ENCODE measurements at regions not wholly inside any gene's neighbourhood (a gene's known extent, or its start where the extent isn't known, plus 50 kb on each side); places are given as distances from the start of the nearest gene placed in this dataset.

- no peak overlapping the region for H3K4me3 ChIP-seq (ENCODE audit: low read length)
- no peaks in the 10 kb centered on the region for H3F3A ChIP-seq (ENCODE audit: low read length, unreplicated experiment)
- no peak overlapping the region for H3K9ac ChIP-seq (ENCODE audit: low read length)
- no peaks in the 10 kb centered on the region for H3K9me3 ChIP-seq (ENCODE audit: low read length)
- H3K9me2 ChIP-seq (replicated peaks; ENCODE audit: low read length): no peaks in the 10 kb centered on the region
- H3K27ac ChIP-seq (ENCODE audit: low read length): no peak overlapping the region
- no peak overlapping the region for H2AFZ ChIP-seq (ENCODE audit: low read length)
- DNase-seq (no peak), ATAC-seq (no peak)
- BruUV-seq (replicated peaks): no TSS peak
- intact Hi-C loops (cut with micrococcal nuclease): no loop called here
- no peaks in the 10 kb centered on the region for H3K79me2 ChIP-seq (ENCODE audit: low read length)
- POLR2A ChIA-PET (ENCODE audit: unreplicated experiment): no interaction called here
- H4K20me1 ChIP-seq (ENCODE audit: low read length): no peaks in the 10 kb centered on the region
- no peaks in the 10 kb centered on the region for H3K36me3 ChIP-seq (ENCODE audit: low read depth, low read length)
- CTCF ChIA-PET: no interaction called here
- no peak overlapping the region for H3K4me2 ChIP-seq (ENCODE audit: low read length)
- no peak for TF ChIP-seq EZH2phosphoT487 (IDR thresholded peaks at IDR 0.05; ENCODE audit: borderline replicate concordance, low read length)
- no peaks in the 10 kb centered on the region for H3K4me1 ChIP-seq (ENCODE audit: insufficient read depth, low read length)
- no peaks in the 10 kb centered on the region for H3K27me3 ChIP-seq (ENCODE audit: low read length)
Observed at GRCh38 chr16:5789033-5789432, 691.4 kb upstream of the EEF2KMT start.

- BruUV-seq (replicated peaks): no TSS peak
- DNase-seq (no peak), ATAC-seq (no peak)
- Histone ChIP-seq H3K9ac (ENCODE audit: low read length) (no peak overlapping the region), H3K4me3 (ENCODE audit: low read length) (no peak overlapping the region), H3F3A (ENCODE audit: low read length, unreplicated experiment) (no peaks in the 10 kb centered on the region), H3K4me1 (ENCODE audit: insufficient read depth, low read length) (no peaks in the 10 kb centered on the region), H3K9me2 (replicated peaks; ENCODE audit: low read length) (no peaks in the 10 kb centered on the region), H3K79me2 (ENCODE audit: low read length) (no peaks in the 10 kb centered on the region), H3K27ac (ENCODE audit: low read length) (no peak overlapping the region), H3K27me3 (ENCODE audit: low read length) (no peaks in the 10 kb centered on the region), H3K4me2 (ENCODE audit: low read length) (no peak overlapping the region), H3K9me3 (ENCODE audit: low read length) (no peaks in the 10 kb centered on the region), H3K36me3 (ENCODE audit: low read depth, low read length) (no peaks in the 10 kb centered on the region), H4K20me1 (ENCODE audit: low read length) (no peaks in the 10 kb centered on the region), H2AFZ (ENCODE audit: low read length) (no peak overlapping the region)
- TF ChIP-seq EZH2 (IDR thresholded peaks at IDR 0.05; ENCODE audit: low read length, unreplicated experiment): no peak
- ChIA-PET POLR2A (ENCODE audit: unreplicated experiment) (no interaction called here), CTCF (no interaction called here)
- intact Hi-C loops (cut with micrococcal nuclease): no loop called here
Observed at GRCh38 chr16:5781436-5781835, 683.8 kb upstream of the EEF2KMT start.

- Histone ChIP-seq H3K9ac (ENCODE audit: low read length) (no peak overlapping the region), H3K4me1 (ENCODE audit: insufficient read depth, low read length) (no peaks in the 10 kb centered on the region), H3K79me2 (ENCODE audit: low read length) (no peaks in the 10 kb centered on the region), H3K4me3 (ENCODE audit: low read length) (no peak overlapping the region), H3K4me2 (ENCODE audit: low read length) (no peak overlapping the region), H2AFZ (ENCODE audit: low read length) (no peak overlapping the region), H3K36me3 (ENCODE audit: low read depth, low read length) (no peaks in the 10 kb centered on the region), H3F3A (ENCODE audit: low read length, unreplicated experiment) (no peaks in the 10 kb centered on the region), H4K20me1 (ENCODE audit: low read length) (no peaks in the 10 kb centered on the region), H3K27me3 (ENCODE audit: low read length) (no peaks in the 10 kb centered on the region), H3K9me3 (ENCODE audit: low read length) (no peaks in the 10 kb centered on the region), H3K9me2 (replicated peaks; ENCODE audit: low read length) (no peaks in the 10 kb centered on the region), H3K27ac (ENCODE audit: low read length) (no peak overlapping the region)
- intact Hi-C loops (cut with micrococcal nuclease): no loop called here
- ATAC-seq: no peak
- TF ChIP-seq EZH2 (IDR thresholded peaks at IDR 0.05; ENCODE audit: low read length, unreplicated experiment) (no peak), EZH2phosphoT487 (IDR thresholded peaks at IDR 0.05; ENCODE audit: borderline replicate concordance, low read length) (no peak), CTCF (conservative IDR thresholded peaks at IDR 0.05; ENCODE audit: low read depth, low read length) (no peak)
- POLR2A ChIA-PET (ENCODE audit: unreplicated experiment): no interaction called here
- BruUV-seq (replicated peaks): no TSS peak
- DNase-seq: no peak
- CTCF ChIA-PET: no interaction called here
Observed at GRCh38 chr16:5776876-5777275, 679.3 kb upstream of the EEF2KMT start.

GRCh38 chr16:5775916-5776315, 678.3 kb upstream of the EEF2KMT start:
- DNase-seq (no peak), ATAC-seq (no peak)
- Histone ChIP-seq H4K20me1 (ENCODE audit: low read length) (no peaks in the 10 kb centered on the region), H3K4me3 (ENCODE audit: low read length) (no peak overlapping the region), H3K9ac (ENCODE audit: low read length) (no peak overlapping the region), H3K79me2 (ENCODE audit: low read length) (no peaks in the 10 kb centered on the region), H3K4me1 (ENCODE audit: insufficient read depth, low read length) (no peaks in the 10 kb centered on the region), H3F3A (ENCODE audit: low read length, unreplicated experiment) (no peaks in the 10 kb centered on the region), H3K27me3 (ENCODE audit: low read length) (no peaks in the 10 kb centered on the region), H3K9me2 (replicated peaks; ENCODE audit: low read length) (no peaks in the 10 kb centered on the region), H3K9me3 (ENCODE audit: low read length) (no peaks in the 10 kb centered on the region), H3K36me3 (ENCODE audit: low read depth, low read length) (no peaks in the 10 kb centered on the region), H3K27ac (ENCODE audit: low read length) (no peak overlapping the region), H3K4me2 (ENCODE audit: low read length) (no peak overlapping the region), H2AFZ (ENCODE audit: low read length) (no peak overlapping the region)
- ChIA-PET POLR2A (ENCODE audit: unreplicated experiment) (no interaction called here), CTCF (no interaction called here)
- no TSS peak for BruUV-seq (replicated peaks)
- TF ChIP-seq CTCF (conservative IDR thresholded peaks at IDR 0.05; ENCODE audit: low read depth, low read length) (no peak), EZH2 (IDR thresholded peaks at IDR 0.05; ENCODE audit: low read length, unreplicated experiment) (no peak), EZH2phosphoT487 (IDR thresholded peaks at IDR 0.05; ENCODE audit: borderline replicate concordance, low read length) (no peak)
- intact Hi-C loops (cut with micrococcal nuclease): no loop called here
